ENCODE measurements at regions not wholly inside any gene's neighbourhood (a gene's known extent, or its start where the extent isn't known, plus 50 kb on each side); places are given as distances from the start of the nearest gene placed in this dataset.

DNA sequence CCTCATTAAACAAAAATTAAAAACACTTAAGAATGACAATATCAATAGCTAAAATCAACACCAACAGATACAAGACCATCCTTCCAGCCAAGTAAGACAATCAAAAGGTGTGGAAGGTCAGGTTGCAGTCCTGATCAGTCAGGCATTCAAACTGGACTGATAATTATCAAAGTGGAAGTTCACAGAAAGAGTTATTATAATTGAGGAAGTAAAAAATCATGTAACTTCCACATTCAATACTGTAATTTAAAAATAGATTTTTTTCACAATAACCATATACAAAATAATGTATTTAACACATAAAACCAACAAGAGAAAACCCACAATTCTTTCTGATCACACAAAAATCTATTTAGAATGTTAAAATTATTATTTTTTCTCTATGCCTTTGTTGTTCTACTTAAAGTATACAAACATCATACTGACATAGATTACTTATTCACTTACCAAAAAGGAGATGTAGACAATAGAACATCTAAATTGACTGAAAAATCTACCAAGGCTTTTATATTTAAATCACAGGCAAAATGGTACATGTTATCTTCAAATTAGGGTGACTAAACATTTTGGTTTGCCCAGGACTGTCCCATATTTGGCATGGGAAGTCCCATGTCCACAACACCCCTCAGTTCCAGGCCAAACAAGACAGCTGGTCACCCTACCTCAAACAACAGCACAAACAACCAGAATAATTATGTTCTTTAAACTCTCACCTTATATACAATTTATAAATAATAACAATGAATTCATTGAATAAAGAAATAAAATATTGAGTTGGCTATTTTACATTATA is 142.5 kb upstream of the SLC24A2 start:
- TF ChIP-seq, protein P1, sequence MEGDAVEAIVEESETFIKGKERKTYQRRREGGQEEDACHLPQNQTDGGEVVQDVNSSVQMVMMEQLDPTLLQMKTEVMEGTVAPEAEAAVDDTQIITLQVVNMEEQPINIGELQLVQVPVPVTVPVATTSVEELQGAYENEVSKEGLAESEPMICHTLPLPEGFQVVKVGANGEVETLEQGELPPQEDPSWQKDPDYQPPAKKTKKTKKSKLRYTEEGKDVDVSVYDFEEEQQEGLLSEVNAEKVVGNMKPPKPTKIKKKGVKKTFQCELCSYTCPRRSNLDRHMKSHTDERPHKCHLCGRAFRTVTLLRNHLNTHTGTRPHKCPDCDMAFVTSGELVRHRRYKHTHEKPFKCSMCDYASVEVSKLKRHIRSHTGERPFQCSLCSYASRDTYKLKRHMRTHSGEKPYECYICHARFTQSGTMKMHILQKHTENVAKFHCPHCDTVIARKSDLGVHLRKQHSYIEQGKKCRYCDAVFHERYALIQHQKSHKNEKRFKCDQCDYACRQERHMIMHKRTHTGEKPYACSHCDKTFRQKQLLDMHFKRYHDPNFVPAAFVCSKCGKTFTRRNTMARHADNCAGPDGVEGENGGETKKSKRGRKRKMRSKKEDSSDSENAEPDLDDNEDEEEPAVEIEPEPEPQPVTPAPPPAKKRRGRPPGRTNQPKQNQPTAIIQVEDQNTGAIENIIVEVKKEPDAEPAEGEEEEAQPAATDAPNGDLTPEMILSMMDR (conservative IDR thresholded peaks at IDR 0.05) = no peak
- no peak for TF ChIP-seq ZFX (IDR thresholded peaks at IDR 0.05)

All from C4-2B (cell line).